Stimulated activated CD4-positive, alpha-beta T cell treated with anti-CD3 and anti-CD28 coated beads, Interleukin-1b, Interleukin-23, amount 100 ng/mL, for 1 hour (primary cell): ENCODE measurements at regions not wholly inside any gene's neighbourhood (a gene's known extent, or its start where the extent isn't known, plus 50 kb on each side); places are given as distances from the start of the nearest gene placed in this dataset.
"Not testable (repeated sequence)": the region's sequence is repeated elsewhere in the genome, so short reads cannot be mapped to it uniquely, and the experiment has no call there.

Experiments used
- DNase-seq, 2 donors: peaks; one replicate each; pipeline ENCODE4 v3.0.0-alpha.2; 2020; ENCODE audit warnings: low read depth in 2 of 2

- no peak for DNase-seq
Observed at GRCh38 chr5:152178350-152178699, 226.8 kb downstream of the NMUR2 start.

- no peak for DNase-seq
Observed at GRCh38 chr5:152177626-152178349, 227.3 kb downstream of the NMUR2 start.

GRCh38 chr5:152171888-152172287 lies 233.2 kb downstream of the NMUR2 start:
- DNase-seq: no peak

DNA sequence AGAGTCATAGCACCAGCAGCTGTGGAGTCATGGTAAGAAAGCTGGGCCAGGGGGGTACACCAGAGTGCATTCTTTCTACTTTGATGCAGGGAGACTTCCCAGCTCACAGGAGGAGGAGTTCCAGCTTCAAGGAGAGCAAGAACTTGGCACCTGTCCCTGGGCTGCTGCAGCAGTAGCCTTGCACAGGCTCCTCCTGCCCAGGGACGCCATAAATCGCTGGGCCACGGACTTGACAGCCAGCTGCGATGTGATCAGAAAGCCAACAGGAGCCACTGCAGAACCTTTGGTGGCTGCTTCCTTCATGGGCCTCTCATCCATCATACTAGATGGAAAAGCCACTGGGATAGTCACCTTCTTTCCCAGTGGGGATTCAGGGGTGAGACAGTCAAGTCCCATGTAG lies 234.7 kb downstream of the NMUR2 start:
- DNase-seq: no peak

DNA sequence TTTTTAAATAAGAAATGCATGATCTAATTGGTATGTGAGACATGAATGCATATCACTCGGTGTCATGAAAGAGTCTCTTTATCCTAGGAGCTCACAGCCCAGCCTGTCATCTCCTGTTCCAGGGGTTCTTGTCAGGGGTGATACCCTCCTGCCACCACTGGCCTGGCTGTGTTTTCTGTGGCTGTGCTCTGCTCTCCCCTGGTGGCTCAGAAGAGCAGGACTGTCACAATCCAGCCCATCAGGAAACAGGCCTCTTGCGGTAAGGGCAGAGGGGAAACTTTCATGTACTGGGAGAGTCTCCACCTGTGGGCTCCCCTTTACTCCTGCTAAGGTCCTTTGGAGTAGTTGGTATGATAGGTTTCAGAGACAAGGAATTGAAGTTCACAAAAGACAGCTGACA lies 240.2 kb upstream of the GLRA1 start:
- no peak for DNase-seq

- DNase-seq: not testable (repeated sequence)
Observed at GRCh38 chr5:152159894-152160293, 235.2 kb upstream of the GLRA1 start.

GRCh38 chr5:152154452-152154851 lies 229.8 kb upstream of the GLRA1 start:
- DNase-seq: not testable (repeated sequence)

- no peak for DNase-seq
Observed at GRCh38 chr5:152151940-152152339, 227.3 kb upstream of the GLRA1 start.

GRCh38 chr5:152151113-152151512 lies 226.5 kb upstream of the GLRA1 start:
- DNase-seq: no peak

- DNase-seq: no peak
Observed at GRCh38 chr5:152147286-152147685, 222.6 kb upstream of the GLRA1 start.

DNA sequence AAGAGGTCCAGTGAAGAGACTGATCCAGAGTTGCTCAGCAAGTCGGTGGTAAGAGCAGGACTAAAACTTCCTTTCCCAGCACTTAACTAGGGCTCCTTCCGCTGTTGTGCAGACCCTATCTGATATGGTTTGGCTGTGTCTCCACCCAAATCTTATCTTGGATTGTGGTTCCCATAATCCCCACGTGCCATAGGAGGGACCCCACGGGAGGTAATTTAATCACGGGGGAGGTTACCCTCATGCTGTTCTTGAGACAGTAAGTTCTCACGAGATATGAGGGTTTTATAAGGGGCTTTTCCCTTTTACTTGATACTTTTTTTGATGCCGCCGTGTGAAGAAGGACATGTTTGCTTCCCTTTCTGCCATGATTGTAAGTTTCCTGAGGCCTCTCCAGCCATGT lies 221.9 kb upstream of the GLRA1 start:
- DNase-seq: no peak

- no peak for DNase-seq
Observed at GRCh38 chr5:152144556-152144955, 219.9 kb upstream of the GLRA1 start.

DNA sequence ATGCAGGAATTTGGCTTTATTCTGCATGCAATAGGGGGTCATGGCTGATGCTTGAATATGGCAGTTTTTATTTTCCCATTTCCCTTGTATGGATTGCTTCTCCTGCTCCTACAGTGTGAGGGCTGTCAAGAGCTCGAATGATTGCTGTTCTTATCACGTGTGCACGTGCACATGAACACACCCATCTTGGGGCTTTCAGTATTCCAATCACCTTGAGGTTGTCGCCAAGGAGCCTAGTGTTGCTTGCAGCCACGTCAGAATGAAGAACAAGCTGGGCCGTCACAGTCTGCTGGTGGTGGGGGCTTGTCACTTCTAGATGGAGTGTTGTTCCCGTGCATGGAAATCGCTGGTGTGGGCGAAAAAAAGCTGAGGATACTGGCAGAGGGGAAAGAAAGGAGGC lies 219.4 kb upstream of the GLRA1 start:
- DNase-seq: no peak

DNA sequence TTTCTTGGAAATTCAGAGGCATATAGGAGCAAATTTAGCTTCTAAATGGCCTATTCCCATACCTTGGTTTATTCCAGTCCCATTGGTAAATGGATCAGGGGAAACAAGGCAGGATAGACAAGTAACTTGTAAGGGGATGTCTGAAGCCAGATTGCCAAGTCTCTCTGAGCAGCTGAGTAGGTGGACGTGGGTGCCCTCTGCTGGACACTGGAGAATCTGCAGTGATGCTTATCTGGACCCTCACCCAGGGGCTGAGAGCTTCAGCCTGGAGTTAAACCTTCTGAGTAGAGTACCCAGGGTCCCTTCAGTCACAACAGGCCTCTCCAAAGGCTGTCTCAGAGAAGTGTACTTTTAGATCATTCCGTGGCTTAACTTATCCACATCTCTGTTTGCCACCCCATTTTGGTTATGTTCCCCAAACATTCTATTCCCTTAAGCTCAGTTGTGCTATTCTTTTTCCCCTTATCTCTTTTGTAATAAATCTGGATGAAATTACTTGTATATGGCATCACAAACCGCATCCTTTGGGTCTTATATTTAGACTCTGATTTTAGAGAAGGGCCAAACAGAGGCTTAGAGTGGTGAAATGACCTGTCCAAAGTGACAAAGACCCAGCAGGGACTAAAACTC lies 218.3 kb upstream of the GLRA1 start:
- DNase-seq: peak; percentile 19 to 33

DNA sequence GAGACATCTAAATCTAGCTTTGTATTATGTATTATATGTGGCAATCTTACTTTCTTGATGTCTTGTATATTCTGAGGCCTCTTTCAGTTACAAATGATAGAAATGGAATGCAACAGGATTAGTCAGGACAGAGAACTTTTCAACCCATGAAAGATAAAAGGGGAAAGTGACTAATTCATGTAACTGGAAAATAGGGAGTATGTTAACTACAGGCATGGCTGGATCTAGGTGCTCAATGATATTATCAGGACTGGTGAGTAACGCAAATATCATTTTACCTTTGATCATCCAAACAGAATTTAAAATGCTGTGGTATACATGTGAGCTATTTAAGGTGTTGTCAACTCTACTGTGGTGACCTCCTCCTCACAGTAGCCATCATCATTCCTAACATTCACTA lies 215.7 kb upstream of the GLRA1 start:
- DNase-seq: no peak

DNA sequence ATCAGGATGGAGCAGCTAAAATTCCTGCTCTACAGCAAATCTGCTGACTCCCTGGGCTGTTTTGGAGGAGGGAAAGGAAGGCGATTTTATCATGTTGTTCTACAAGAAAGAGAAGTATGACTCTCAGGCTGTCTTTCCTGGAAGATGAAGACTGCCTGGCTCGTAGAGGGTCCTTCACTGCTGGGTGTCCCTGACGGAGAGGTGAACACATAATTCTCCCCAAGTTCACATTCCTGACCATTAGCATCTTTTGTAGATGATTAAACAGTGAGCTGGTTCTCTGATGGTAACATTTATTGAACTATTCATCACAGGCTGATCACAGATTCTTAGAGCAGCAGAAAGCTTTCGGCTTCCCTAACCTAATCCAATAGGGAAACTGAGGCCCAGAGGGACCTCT lies 212.4 kb upstream of the GLRA1 start:
- no peak for DNase-seq

DNA sequence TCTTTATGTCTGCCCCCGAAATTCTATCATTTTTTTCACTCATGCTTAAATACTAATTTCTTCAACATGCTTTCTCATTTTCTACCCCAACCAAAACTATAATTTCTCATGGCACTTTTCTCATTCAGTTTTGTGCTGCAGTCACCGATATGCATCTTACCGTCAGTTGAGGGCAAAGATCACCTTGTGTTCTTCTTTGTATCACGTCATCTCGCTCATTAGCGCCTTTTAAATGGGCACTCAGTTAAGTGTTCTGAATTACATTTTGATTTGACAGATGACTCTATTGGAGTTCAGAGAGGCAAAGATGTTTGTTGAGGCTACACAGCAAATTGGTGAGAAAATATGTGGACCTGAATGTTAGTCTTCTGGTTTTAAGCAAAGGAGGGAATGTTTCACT lies 211.7 kb upstream of the GLRA1 start:
- no peak for DNase-seq

- no peak for DNase-seq
Observed at GRCh38 chr5:152135827-152136226, 211.2 kb upstream of the GLRA1 start.

GRCh38 chr5:152125661-152126205 lies 201.1 kb upstream of the GLRA1 start:
- DNase-seq: no peak

- no peak for DNase-seq
Observed at GRCh38 chr5:152124409-152125041, 199.9 kb upstream of the GLRA1 start.

DNA sequence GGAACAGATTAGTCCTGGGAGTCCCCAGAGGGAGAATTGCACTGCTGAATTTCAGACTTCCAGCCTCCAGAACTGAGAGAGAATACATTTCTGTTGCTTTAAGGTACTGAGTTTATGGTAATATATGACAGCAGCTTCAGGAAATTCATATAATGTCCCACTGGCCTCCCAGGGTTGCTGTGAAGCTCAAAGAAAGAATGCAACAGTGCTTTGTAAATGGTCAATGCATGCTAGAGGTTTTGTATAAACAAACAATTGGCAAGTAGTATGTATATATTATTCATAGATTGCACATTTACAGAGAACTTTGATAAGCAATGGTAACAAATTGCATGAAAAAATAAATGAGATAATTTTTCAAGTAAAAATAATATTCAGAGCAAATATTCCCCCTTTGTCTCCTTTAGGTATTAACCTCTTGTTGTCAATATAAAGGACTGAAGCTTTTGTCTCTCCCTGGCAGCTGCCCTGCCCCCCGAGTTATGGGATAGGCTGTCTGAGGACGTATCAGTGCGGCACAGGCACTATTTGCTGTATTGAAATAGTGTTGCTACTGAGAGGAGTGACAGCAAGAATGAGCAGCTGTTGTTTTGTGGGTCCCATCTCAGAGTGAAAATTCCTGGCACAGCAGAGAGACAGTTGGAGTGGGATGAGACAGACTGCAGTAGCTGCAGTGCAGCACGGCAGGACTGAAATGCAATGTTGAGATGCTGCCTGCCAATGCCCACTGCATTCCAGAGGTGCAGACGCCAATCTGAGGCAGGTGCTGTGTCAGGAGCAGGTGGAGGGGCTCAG lies 194.2 kb upstream of the GLRA1 start:
- no peak for DNase-seq

- no peak for DNase-seq
Observed at GRCh38 chr5:152116934-152117333, 192.3 kb upstream of the GLRA1 start.
